GM12878 (cell line): ENCODE measurements at regions not wholly inside any gene's neighbourhood (a gene's known extent, or its start where the extent isn't known, plus 50 kb on each side); places are given as distances from the start of the nearest gene placed in this dataset.

Experiments used
- ATAC-seq: fragments of 200-7000 bp; cut with Tn5 transposase; 3 replicates; pipeline ENCODE4 v1.9.1; 2020; ENCODE audit warnings: mild to moderate bottlenecking, moderate library complexity
- BruUV-seq: library from RNA; stranded (reverse); fragments of 400-500 nt; replicated peaks from 2 replicates; lab custom pipeline; 2021; lab: Mats Ljungman, UMichigan
- CTCF ChIA-PET: fragments of 300-600 bp; sonication (Branson Sonifier 250); formaldehyde crosslinking; extraction: SDS; loops from one replicate; lab custom pipeline; 2021; ENCODE audit warnings: inconsistent platforms; lab: Yijun Ruan, JAX
- POLR2A ChIA-PET: fragments of 350-600 bp; formaldehyde crosslinking; extraction: SDS; loops from one replicate; lab custom pipeline; 2021; ENCODE audit warnings: inconsistent platforms; lab: Charles Lee
- RAD21 ChIA-PET: fragments of 300-600 bp; sonication (Branson Sonifier 250); formaldehyde crosslinking; loops from one replicate; lab custom pipeline; 2023; ENCODE audit warnings: antibody characterized with exemption; ENCODE audit not compliant: unreplicated experiment; lab: Charles Lee
- SMC1A ChIA-PET: fragments of 300-600 bp; sonication (Branson Sonifier 250); formaldehyde crosslinking; loops from one replicate; lab custom pipeline; 2023; ENCODE audit not compliant: unreplicated experiment, uncharacterized antibody; lab: Charles Lee
- DNase-seq: peaks from one replicate; pipeline ENCODE4 v3.0.0-alpha.2; 2011; ENCODE audit warnings: low read depth, low spot score
- FAIRE-seq: peaks from 3 replicates; lab custom pipeline; 2011; peaks lifted over from hg19 to GRCh38; lab: Jason Lieb, UNC
- H2AFZ ChIP-seq: 2 replicates; pipeline ENCODE4 v1.6.0; 2011; ENCODE audit warnings: low read depth, low read length, control low read depth; ENCODE audit not compliant: control insufficient read depth
- H3K27ac ChIP-seq: 2 replicates; pipeline ENCODE4 v1.5.1; 2011; ENCODE audit warnings: control low read depth; ENCODE audit not compliant: control insufficient read depth, insufficient read depth
- H3K27me3 ChIP-seq, 2 experiments: replicated peaks in 1 of 2; 2 replicates each; pipeline versions ENCODE4 v1.6.0 to v1.6.1; 2011; ENCODE audit warnings: low read length in 1 of 2; ENCODE audit not compliant: control insufficient read depth in 2 of 2, insufficient read depth in 2 of 2
- H3K36me3 ChIP-seq, 2 experiments: 2 replicates each; pipeline ENCODE4 v1.5.1; 2011; ENCODE audit warnings: low read length in 1 of 2; ENCODE audit not compliant: control insufficient read depth in 2 of 2, insufficient read depth in 2 of 2
- H3K4me1 ChIP-seq: 2 replicates; pipeline ENCODE4 v1.6.1; 2011; ENCODE audit warnings: mild to moderate bottlenecking, low read length, moderate library complexity, mixed read lengths; ENCODE audit not compliant: control insufficient read depth, insufficient read depth
- H3K4me2 ChIP-seq: 2 replicates; pipeline ENCODE4 v1.6.0; 2011; ENCODE audit warnings: control low read depth; ENCODE audit not compliant: control insufficient read depth, insufficient read depth
- H3K4me3 ChIP-seq: fragments of 200-600 bp; sonication (generic); 2 replicates; pipeline ENCODE4 v1.5.1; 2016
- H3K79me2 ChIP-seq: 2 replicates; pipeline ENCODE4 v1.6.0; 2011; ENCODE audit warnings: low read length; ENCODE audit not compliant: control insufficient read depth, insufficient read depth
- H3K9ac ChIP-seq: 2 replicates; pipeline ENCODE4 v1.8.0; 2011; ENCODE audit warnings: low read length, control low read depth, mixed read lengths; ENCODE audit not compliant: control insufficient read depth, insufficient read depth
- H3K9me3 ChIP-seq: replicated peaks from 3 replicates; pipeline ENCODE4 v1.5.1; 2011; ENCODE audit warnings: mild to moderate bottlenecking, low read length; ENCODE audit not compliant: control insufficient read depth, insufficient read depth
- H4K20me1 ChIP-seq: 2 replicates; pipeline ENCODE4 v1.6.0; 2011; ENCODE audit not compliant: control insufficient read depth, insufficient read depth
- CHD4 ChIP-seq: fragments of 200-600 bp; sonication (generic); IDR thresholded peaks from 2 replicates; pipeline ENCODE4 v1.6.1; 2016; ENCODE audit warnings: mild to moderate bottlenecking
- ESRRA ChIP-seq: IDR thresholded peaks from 2 replicates; pipeline ENCODE4 v1.6.1; 2012; ENCODE audit warnings: mild to moderate bottlenecking, low read length, improper control_type of control experiment
- HCFC1 ChIP-seq: fragments of 150-350 bp; IDR thresholded peaks from 2 replicates; pipeline ENCODE4 v1.6.1; 2014; ENCODE audit warnings: low read length
- HDAC6 ChIP-seq: fragments of 200-600 bp; sonication (generic); IDR thresholded peaks from one replicate; pipeline ENCODE4 v1.8.0; 2017; ENCODE audit warnings: antibody characterized with exemption; ENCODE audit not compliant: unreplicated experiment
- IKZF2 ChIP-seq, 2 experiments: fragments of 450-650 bp; IDR thresholded peaks; 2 replicates each; pipeline ENCODE4 v1.6.1; 2017; ENCODE audit warnings: mild to moderate bottlenecking in 2 of 2, moderate library complexity in 2 of 2
- MYC ChIP-seq: IDR thresholded peaks from 2 replicates; pipeline ENCODE4 v1.6.1; 2011; ENCODE audit warnings: mild to moderate bottlenecking, low read length, moderate library complexity, inconsistent platforms; ENCODE audit not compliant: insufficient read depth, insufficient replicate concordance, insufficient read length, severe bottlenecking
- NFIC ChIP-seq: IDR thresholded peaks from 2 replicates; pipeline ENCODE4 v1.6.1; 2012; ENCODE audit warnings: low read depth, mild to moderate bottlenecking, inconsistent platforms, low read length, moderate library complexity
- PML ChIP-seq: IDR thresholded peaks from 2 replicates; pipeline ENCODE4 v1.6.1; 2012; ENCODE audit warnings: low read length, inconsistent platforms
- RELB ChIP-seq: fragments of 450-650 bp; IDR thresholded peaks from 2 replicates; pipeline ENCODE4 v1.6.1; 2017; ENCODE audit warnings: low read depth, mild to moderate bottlenecking, moderate library complexity
- SREBF2 ChIP-seq: IDR thresholded peaks from 2 replicates; pipeline ENCODE4 v1.6.1; 2012; ENCODE audit warnings: mild to moderate bottlenecking, low read length
- USF2 ChIP-seq: IDR thresholded peaks from 2 replicates; pipeline ENCODE4 v1.6.1; 2011; ENCODE audit warnings: low read depth, low read length, improper control_type of control experiment, borderline replicate concordance
- WGBS: methylation state at CpG from one replicate; pipeline ENCODE4 v1.1.6; 2016; ENCODE audit warnings: low lambda C conversion rate; ENCODE audit not compliant: insufficient replicate concordance, insufficient coverage; ENCODE audit errors: missing lambda C conversion rate; 5-methylcytosine and 5-hydroxymethylcytosine counted together
- in situ Hi-C: fragments of 300-500 bp; cut with MboI; formaldehyde crosslinking; loops from 9 replicates; pipeline ENCODE4 v1.14.3; 2018; ENCODE audit warnings: mixed read lengths
- intact Hi-C: fragments of 100-400 bp; cut with micrococcal nuclease; formaldehyde crosslinking; loops from one replicate; pipeline ENCODE4 v1.14.2; 2022; ENCODE audit not compliant: unreplicated experiment

- SMC1A ChIA-PET, result no interaction called here
- H4K20me1 ChIP-seq, result no peaks in the 10 kb centered on the region
- in situ Hi-C loops, result loop anchor here (5.0 kb wide), 1 partner anchor 50 kb away; no protein-coding TSS in a partner anchor
- intact Hi-C loops, result no loop called here
- peaks cover 0 to 4% of the 10 kb centered on the region in 2 experiments; a peak in 3 of 4 replicates for H3K27me3 ChIP-seq
- BruUV-seq, result no TSS peak
- WGBS, result 0% methylated on average over 2 of the region's 2 CpGs
- H3K27ac ChIP-seq, result no peak overlapping the region
- DNase-seq (no peak), ATAC-seq (no peak), FAIRE-seq (no peak)
- POLR2A ChIA-PET, result no interaction called here
- H2AFZ ChIP-seq, result no peak overlapping the region
- TF ChIP-seq HDAC6 (no peak), USF2 (no peak), RELB (no peak), ESRRA (no peak), MYC (no peak), HCFC1 (no peak), SREBF2 (no peak), PML (no peak), NFIC (no peak), IKZF2 (IDR thresholded peaks at IDR 0.05) (no peak), CHD4 (no peak)
- no peak overlapping the region for H3K4me3 ChIP-seq
- RAD21 ChIA-PET, result no interaction called here
- no peaks in the 10 kb centered on the region for H3K9me3 ChIP-seq
- H3K9ac ChIP-seq, result no peak overlapping the region
- no peak overlapping the region for H3K4me2 ChIP-seq
- no peaks in the 10 kb centered on the region for H3K36me3 ChIP-seq
- no peaks in the 10 kb centered on the region for H3K4me1 ChIP-seq
- CTCF ChIA-PET, result no interaction called here
- H3K79me2 ChIP-seq, result no peaks in the 10 kb centered on the region
Observed at GRCh38 chr20:24721891-24722568, 227.0 kb upstream of the CST7 start.
